ENCODE measurements at regions not wholly inside any gene's neighbourhood (a gene's known extent, or its start where the extent isn't known, plus 50 kb on each side); places are given as distances from the start of the nearest gene placed in this dataset.

- TF ChIP-seq CTCF (IDR thresholded peaks at IDR 0.05; ENCODE audit: low read depth, low read length, poor library complexity, severe bottlenecking): no peak
- TF ChIP-seq EZH2phosphoT487 (IDR thresholded peaks at IDR 0.05; ENCODE audit: borderline replicate concordance, low read length): no peak
Measured at GRCh38 chr20:48215536-48215935, 430.3 kb upstream of the SULF2 start.
